ENCODE measurements at regions not wholly inside any gene's neighbourhood (a gene's known extent, or its start where the extent isn't known, plus 50 kb on each side); places are given as distances from the start of the nearest gene placed in this dataset.

DNA sequence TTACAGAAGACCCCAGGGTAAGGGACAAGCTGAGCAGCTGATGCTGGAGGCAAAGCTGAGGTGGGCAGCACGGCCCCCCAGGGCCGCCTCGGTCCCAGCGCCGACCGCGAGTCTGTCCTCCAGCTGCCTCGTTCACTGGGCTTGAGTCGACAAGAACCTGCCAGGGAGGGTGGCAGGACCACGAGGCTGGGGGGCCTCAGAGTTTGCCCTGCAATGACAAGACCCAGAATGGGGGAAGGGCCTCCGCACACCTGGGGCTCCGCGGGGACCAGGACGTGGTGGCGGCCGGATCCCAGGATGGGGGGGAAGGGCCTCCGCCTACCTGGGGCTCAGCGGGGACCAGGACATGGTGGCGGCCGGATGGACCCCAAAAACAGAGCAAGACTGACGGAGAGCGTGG lies 53.9 kb upstream of the COL18A1 start:
- TF ChIP-seq, protein P1, sequence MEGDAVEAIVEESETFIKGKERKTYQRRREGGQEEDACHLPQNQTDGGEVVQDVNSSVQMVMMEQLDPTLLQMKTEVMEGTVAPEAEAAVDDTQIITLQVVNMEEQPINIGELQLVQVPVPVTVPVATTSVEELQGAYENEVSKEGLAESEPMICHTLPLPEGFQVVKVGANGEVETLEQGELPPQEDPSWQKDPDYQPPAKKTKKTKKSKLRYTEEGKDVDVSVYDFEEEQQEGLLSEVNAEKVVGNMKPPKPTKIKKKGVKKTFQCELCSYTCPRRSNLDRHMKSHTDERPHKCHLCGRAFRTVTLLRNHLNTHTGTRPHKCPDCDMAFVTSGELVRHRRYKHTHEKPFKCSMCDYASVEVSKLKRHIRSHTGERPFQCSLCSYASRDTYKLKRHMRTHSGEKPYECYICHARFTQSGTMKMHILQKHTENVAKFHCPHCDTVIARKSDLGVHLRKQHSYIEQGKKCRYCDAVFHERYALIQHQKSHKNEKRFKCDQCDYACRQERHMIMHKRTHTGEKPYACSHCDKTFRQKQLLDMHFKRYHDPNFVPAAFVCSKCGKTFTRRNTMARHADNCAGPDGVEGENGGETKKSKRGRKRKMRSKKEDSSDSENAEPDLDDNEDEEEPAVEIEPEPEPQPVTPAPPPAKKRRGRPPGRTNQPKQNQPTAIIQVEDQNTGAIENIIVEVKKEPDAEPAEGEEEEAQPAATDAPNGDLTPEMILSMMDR (IDR thresholded peaks at IDR 0.05 in 2 of 3, conservative IDR thresholded peaks at IDR 0.05 in 1 of 3; ENCODE audit: borderline replicate concordance in 1 of 3, insufficient read depth in 1 of 3, low read depth in 2 of 3, low read length in 2 of 3), result no peak
- TF ChIP-seq CEBPB (IDR thresholded peaks at IDR 0.05; ENCODE audit: low read depth), result no peak
